HG03060 (cell line): ENCODE measurements at regions not wholly inside any gene's neighbourhood (a gene's known extent, or its start where the extent isn't known, plus 50 kb on each side); places are given as distances from the start of the nearest gene placed in this dataset.

Experiments
- ATAC-seq: cut with Tn5 transposase; IDR thresholded peaks from one replicate; pipeline ENCODE4 v1.9.1; 2021; ENCODE audit warnings: low read depth, moderate number of reproducible peaks; ENCODE audit not compliant: unreplicated experiment

DNA sequence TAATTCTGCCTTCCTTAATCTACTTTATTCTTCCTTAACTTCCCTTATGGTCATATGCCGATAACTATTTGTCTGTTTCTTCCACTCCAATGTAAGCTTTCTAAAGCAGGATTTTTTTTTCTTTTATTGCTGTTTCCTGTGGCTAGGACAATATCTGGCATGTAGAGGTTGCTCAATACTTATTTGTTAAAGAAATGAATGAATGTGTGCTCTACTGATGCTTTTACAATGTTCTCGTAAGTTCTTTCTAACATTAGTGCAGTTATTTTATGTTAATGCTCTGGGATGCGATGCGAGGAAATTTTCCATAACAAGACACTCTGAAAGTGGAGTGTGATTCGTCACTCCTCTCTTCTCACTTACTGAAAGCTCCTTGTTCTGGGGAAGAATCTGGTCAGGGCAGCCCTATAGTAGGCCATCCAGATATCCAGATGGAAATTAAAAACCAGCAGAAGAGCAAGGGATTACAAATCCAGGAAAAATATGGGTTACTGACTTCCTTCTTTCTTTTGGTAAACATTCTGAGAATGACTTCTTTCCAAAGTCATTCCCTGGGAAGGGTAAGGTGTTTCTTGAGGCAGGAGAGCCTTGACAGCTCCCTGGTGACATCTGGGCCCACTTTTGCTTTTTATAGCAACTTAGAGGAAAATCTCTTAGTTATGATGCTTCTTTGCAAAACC lies 420.4 kb downstream of the PDCD6IP start:
- ATAC-seq, result no peak

DNA sequence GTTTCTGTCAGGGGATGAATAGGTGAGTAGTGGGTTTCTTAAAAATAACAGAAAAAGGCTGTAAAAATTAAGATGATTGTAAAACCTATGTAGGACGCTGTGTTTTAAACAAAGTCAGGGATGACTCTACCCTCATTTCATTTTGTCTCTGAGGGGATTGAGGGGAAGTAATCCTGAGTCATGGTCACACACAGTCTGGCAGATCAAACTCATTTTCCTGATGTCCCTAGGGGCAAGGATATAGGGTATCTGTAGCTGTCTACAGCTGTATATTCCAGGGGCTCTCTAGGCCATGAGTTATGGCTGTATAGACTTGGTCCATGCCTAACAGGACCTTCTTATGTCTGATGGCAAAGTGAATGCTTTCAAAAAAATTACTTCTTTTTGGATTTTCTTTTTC lies 421.1 kb downstream of the PDCD6IP start:
- no peak for ATAC-seq

DNA sequence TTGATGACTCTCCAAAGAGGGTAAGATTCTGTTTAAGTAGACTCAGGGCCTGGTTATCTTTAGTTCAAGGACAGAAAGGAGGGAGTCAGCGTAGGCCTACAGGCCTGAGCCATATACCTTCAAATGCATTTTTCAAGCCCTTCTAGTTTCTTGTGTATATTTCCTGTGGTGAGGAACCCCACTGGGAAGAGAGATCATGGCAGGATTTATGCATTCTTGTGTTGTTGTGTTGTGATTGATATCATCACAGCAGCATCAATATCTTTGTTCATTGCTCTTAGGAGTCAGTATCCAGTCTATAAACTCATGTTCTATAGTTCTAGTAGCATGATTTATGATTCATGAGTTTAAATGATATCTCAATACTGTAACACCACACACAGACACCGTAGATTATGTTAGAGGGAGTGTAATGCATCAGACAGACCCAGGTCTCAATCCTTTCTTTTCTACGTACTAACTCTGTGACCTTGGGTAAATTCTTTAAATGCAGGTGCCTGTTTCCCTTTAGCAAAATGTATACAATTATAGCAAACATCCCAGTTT lies 427.5 kb downstream of the PDCD6IP start:
- no peak for ATAC-seq

DNA sequence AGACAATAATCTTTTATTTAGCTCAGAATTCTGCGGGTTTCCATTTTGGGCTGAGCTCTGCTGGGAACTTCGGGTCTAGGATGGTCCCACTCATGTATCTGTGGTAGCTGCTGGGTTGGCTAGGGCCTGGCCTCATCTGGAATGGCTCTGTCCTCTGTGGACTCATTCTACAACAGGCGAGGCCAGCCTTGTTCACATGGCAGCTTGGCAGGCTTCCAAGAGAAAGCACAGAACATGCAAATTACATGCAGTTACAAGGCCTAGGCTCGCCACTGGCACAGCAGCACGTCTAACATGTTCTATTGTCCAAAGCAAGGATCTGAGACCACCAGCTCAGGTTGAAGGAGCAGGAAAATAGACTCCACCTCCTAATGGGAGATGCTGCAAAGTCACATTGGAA lies 431.4 kb downstream of the PDCD6IP start:
- ATAC-seq, result no peak

DNA sequence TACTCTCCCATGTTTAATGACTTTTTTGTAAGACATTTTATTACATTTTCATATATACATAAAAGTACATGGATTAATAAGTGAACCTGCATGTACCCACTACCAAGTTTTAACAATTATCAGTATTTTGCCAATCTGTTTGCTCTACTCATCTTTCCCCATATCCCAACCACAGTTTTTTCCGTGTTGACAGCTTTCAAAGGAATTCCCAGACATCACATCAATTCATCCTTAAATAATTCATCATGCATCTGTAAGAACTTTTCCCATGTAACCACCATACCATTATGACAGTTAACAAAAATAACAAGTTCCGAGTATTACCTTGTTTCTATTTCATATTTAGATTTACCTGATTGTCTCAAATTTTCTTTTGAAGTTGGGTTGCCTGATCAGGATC lies 436.7 kb downstream of the PDCD6IP start:
- ATAC-seq, result no peak

DNA sequence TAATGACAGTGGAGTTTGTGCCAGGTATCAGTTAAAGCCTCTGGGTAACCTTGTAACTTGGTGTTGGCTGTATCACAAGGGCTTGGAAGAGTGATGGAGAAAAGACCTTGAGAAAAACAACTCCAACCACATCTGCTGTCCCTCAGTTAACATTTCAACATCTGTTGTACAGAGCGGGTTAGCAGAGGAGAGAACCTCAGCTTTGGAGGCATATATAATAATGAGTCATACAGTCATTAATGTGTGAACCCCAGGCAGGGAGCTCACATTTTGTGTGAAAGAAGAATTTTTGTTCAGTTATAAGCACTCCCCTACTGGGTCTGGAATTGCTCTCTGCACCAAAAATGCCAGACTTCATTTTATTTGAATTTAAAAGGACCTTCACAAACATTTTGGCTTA lies 439.5 kb downstream of the PDCD6IP start:
- no peak for ATAC-seq

DNA sequence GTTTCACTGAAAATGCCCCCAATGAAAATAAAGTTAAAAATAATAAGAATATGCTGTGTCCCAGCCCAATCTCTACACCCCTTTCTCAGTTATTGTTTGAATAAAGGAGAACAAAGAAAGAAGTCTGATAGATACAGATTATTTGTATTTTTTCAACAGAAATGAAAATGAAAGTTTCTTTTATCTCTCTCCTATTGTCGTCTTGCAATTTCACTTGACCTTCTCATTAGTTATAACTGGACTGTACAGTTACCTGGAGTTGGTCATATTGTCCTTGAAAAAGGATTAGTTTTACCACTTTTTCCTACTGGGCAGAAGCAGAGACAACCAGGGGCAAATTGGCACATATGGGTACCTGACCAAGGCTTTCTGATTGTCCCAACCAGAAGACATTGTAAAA lies 440.0 kb downstream of the PDCD6IP start:
- no peak for ATAC-seq

DNA sequence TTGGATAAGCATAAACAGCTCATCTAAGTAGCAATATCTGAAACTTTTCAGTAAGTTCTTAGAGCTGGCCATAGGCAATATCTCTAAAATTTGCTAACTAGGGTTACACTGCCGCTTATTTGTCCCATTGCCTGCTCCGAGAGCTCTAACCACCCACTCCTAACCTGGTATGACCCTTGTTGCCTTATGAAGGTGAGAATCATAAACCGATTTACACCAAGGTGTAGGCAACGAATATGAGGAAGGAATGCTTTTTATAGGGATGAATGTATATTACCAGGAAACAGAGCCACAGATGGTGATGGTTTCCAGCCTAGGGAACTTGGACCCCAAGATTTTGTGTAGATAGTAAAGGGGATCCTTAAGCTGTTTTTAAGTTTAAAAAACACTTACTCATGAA lies 440.9 kb downstream of the PDCD6IP start:
- ATAC-seq, result no peak

DNA sequence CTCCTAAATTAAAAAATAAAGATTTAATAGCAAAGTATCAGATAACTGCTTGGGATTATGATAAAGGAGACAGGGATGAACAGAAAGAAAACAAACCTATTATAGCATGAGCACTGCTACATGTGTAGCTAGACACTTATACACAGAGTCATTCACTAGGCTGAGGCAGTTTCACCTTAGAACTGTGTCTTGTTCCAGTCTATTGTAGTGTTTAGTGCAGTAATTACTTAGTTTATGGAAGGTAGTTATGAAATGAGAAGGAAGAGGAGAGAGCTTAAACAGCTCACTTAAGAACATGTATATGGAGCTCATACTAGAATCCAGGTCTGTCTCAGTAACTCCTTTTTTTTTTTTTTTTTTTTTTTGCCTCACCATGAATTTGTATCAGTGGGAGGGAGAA lies 441.4 kb downstream of the PDCD6IP start:
- no peak for ATAC-seq

DNA sequence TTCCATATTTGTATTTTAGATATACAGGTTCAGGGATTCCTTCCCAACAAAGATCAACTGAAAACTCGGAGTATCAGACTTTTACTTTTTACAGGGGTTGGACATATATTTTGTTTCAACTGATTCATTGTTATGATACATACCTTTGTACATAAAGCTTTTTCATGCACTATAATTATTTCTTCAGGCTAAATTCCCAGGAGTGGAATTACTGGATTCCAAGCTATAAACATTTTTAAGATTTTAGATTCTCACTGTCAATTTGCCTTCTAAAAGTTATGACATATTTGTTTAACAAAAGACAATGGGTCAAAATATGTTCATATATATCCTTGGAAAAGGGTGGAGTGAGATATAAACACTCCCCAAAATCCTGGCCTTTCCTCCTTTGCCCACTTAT lies 449.0 kb downstream of the PDCD6IP start:
- no peak for ATAC-seq

DNA sequence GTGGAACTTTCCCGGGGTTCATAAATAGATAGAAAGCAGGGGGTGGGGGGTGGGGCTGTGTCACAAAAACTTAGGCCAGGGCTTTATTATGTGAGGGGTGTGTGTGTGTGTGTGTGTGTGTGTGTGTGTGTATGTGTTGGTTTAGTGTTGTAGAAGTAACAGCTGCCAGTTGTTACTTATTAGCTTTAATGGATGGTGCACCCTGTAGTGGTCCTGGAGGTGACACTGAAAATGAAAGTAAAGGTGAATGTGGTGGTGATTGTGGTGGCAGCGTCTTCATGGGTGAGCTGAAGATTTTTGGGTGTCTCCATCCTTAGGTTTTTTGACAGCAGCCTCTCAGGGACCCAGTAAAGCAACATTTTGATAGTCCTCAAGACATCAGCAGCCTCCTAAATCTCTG lies 449.9 kb downstream of the PDCD6IP start:
- ATAC-seq, result peak; percentile 95

DNA sequence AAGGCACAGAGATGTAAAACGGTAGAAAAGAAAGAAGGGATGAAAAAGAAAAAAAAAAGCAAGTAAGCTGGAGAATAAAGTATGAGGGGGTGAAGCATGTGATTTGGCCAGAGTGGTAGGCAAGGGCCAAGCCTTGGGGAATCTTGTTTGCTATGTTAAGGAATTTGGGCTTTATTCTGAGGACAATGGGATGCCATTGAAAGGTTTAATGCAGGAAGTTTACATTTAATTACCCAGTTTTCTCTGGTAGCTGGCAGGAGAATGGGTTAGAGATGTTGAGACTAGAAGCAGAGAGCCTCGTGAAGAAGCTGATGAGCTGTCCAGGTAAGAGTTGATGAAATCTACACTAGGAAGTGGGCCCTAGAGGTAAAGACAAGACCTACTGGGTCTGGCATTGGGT lies 455.9 kb downstream of the PDCD6IP start:
- ATAC-seq, result no peak

DNA sequence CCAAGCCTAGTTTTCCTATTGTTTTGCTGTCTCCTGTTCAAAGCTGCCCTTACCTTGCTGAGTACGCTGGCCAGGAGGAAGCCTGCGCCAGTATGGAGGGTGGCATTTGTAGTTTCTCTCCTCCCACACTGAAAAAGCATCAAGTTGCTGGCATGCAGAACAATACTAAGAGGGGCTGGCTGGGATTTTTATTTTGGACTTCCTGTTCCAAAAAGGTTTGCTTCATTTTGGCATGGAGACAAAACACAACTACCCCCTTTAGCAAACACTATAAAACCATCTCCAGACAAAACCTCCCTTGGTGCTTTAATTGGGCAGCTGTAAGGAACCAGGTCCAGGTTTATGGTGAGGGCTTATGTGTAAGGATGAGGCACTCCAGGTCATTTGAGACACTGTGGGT lies 457.6 kb downstream of the PDCD6IP start:
- ATAC-seq, result no peak

DNA sequence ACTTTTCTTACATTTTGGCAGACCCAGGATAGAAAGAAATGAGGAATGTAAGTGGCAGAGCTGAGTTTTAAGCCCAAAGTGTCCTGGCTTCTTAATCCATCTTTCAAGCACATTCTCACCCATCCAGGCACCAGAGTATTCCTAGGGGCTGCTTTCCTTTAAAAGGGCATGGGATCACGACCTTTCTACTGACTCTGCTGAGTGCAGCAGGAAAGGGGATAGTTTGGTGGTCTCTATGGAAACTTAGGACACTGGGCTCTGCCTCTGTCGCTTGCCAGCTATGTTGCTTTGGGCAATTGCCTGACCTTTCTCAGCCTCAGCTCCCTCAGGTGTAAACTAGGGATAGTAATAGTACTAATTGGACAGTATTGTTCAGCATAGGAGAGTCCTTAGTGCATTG lies 458.4 kb downstream of the PDCD6IP start:
- ATAC-seq, result no peak

DNA sequence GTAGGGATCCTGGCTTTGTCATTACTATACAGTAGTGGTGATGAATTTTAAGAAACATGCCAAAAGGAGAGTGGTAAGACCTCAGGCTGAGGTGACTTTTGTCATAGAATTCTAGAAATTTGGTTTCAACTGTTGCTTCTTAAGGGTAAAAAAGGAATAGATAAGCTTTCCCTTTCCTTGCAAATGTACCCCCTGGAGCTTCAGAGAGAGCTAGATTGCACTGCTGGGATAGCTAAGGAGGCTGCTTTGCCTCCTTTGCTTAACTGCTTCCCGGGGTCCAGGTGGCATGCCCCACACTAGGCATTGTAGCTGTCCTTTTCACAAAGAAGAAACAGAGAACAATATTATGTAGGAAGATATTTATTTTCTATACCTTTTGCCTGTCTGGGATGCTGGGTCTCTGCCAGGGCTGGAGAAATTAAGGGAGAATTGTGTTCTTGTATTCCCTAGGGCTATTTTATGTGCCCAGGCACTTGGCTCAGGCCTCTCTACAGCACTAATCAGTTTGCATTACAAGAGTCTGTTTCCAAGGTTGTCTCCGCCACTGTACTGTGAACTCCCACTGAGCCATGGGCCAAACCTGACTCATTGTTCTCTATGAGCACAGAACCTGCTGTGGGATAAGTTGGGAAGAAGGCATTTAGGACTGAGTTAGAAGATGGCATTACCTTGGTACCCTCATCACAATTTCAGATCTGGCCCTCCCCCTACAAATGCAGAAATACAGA lies 460.0 kb downstream of the PDCD6IP start:
- no peak for ATAC-seq

DNA sequence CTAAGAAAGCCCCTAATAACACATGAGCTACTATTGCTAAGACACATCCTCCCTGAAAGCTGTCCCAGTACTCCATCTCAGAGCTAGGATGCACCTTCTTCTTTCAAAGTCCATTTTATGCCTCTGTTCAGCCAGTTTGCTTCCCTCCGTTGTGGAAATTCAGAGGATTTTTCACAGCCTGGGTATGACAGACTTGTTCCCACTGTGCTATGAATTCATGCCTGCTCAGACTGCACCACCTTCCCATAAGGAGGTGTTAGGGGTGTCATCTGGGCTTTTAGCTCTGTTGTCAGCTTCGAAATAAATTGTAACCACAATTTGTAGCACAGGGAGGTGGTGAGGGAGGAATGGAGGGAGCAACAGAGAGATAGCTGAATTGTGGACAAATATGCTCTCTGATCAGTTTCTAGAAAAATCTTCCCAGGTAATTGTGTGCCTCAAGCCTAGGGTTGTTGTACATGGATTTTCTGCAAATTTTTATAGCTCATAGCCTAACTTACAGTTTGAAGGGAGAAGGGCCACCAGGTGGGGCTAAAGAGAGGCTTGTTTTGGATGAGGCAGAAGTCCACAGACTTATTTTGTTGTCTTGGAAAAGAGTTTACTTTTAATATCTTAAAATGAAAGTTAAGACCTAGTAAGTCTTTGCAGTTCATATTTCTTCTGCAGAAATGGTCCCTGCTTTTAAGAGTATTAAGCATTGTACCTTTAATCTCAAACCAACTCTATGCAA lies 462.0 kb downstream of the PDCD6IP start:
- ATAC-seq, result no peak

DNA sequence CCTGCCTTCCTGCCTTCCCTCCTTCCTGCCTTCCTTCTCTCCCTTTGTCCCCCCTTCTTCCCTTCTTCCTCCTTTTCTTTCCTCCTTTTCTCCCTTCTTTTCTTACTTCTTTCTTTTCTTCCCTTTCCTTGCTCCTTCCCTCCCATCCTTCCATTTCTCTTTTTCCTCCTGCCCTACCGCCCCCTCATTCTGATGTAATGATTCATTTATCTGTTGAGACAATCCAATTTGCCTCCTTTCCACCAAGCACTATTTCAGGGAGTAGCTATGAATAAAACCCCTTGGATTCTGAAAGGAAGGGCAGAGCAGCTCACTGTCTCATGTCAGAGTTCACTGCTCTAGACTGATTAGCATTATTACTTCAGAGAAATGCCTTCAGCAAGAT lies 462.6 kb downstream of the PDCD6IP start:
- ATAC-seq, result no peak

DNA sequence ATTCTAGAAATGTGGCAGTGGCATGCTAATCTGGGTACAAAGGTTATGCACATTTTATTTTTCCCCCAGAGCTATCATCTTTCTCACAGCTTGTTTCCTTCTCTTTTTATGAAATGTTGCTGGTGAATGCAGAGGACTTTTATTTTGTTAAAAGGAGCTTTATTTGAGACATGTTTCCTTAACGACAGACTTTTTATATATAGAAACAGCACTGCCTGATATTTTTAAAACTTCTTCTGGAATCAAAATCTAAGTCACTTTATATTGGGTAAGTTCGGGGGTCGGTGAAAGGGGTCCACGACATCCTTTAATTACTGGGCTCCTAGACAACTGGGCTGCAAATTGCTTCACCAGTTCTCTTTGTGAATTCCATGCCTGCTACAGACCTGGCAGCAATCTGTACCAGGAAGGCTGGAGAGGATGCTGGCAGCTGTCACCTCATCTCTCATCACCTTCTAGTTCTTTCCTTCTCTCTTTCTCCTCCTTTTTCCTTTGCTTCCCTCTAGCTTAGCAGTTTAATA lies 464.7 kb downstream of the PDCD6IP start:
- no peak for ATAC-seq

DNA sequence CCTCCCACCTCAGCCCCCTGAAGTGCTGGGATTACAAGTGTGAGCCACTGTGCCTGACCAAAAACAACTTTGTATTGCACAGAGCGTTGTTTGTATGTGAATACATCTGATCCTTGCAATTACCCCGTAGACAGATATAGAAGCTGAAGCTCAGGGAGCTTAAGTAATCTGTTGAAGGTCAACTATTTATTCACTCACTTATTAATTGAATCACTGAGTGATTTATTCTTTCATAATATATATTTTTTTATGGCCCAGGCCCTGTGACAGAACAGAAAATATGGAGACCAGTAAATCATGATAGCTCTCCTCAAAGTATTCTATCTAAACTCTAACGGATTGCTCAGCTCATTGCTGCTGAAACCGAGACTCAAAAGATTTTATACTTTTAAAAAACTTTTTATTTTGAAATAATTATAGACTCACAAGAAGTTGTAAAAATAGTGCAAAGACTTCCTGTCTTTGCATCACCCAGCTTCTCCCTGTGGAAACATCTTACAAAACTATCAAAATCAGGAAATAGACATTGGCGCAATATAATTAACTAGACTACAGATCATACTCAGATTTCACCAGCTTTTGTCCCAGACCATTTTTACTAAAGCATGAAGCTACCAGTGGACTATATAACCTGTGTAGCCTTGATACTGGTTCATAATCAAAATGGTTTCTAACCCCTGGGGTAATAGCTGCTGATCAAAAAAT lies 466.1 kb downstream of the PDCD6IP start:
- no peak for ATAC-seq

DNA sequence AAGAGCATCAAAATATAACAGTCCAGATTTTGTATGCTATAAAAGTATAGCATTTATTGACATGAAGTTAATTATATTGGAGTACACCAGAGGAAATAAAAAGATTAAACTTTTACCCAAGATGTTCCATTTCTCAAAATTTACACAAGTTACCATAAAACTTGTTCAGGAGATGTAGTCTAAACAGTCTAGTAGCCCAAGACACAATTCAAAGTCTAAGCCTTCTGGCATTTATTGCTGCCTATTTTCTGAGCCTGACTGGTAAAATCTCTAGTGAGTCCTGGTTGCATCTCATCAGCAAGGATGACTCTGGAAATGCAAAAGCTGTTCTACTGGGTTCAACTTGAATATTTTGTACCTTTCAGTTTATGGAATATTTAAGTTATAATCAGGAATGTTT lies 468.7 kb downstream of the PDCD6IP start:
- no peak for ATAC-seq
